ENCODE measurements at regions not wholly inside any gene's neighbourhood (a gene's known extent, or its start where the extent isn't known, plus 50 kb on each side); places are given as distances from the start of the nearest gene placed in this dataset.

GRCh38 chr16:60279061-60279665 lies 1545.0 kb upstream of the GOT2 start:
- Mint-ChIP-seq H3K36me3 (ENCODE audit: low read depth) (no peaks in the 10 kb centered on the region), H3K4me3 (no peak overlapping the region), H3K4me1 (no peaks in the 10 kb centered on the region), H3K27me3 (no peaks in the 10 kb centered on the region), H3K27ac (no peak overlapping the region)
- DNase-seq (no peak), ATAC-seq (no peak)
- peaks cover 4% of the 10 kb centered on the region for H3K9me3 ChIP-seq (ENCODE audit: control insufficient read depth, low read length, poor library complexity, severe bottlenecking)

GRCh38 chr16:60274431-60275019 lies 1540.4 kb upstream of the GOT2 start:
- no peaks in the 10 kb centered on the region for H3K36me3 Mint-ChIP-seq (ENCODE audit: low read depth)
- no peak for ATAC-seq
- no peaks in the 10 kb centered on the region for H3K4me1 Mint-ChIP-seq
- no peak overlapping the region for H3K4me3 Mint-ChIP-seq
- DNase-seq = no peak
- no peaks in the 10 kb centered on the region for H3K9me3 ChIP-seq (ENCODE audit: control insufficient read depth, low read length, poor library complexity, severe bottlenecking)
- no peaks in the 10 kb centered on the region for H3K27me3 Mint-ChIP-seq
- no peak overlapping the region for H3K27ac Mint-ChIP-seq

GRCh38 chr16:60271781-60272180 lies 1537.7 kb upstream of the GOT2 start:
- Mint-ChIP-seq H3K36me3 (ENCODE audit: low read depth) (no peaks in the 10 kb centered on the region), H3K4me3 (no peak overlapping the region)
- no peak for ATAC-seq

GRCh38 chr16:60271025-60271771 lies 1537.1 kb upstream of the GOT2 start:
- no peaks in the 10 kb centered on the region for H3K9me3 ChIP-seq (ENCODE audit: control insufficient read depth, low read length, poor library complexity, severe bottlenecking)
- Mint-ChIP-seq H3K4me1 (no peaks in the 10 kb centered on the region), H3K36me3 (ENCODE audit: low read depth) (no peaks in the 10 kb centered on the region), H3K4me3 (no peak overlapping the region), H3K27me3 (no peaks in the 10 kb centered on the region), H3K27ac (no peak overlapping the region)
- DNase-seq (no peak), ATAC-seq (no peak)

More at GRCh38 chr16:60271781-60272180, 1537.7 kb upstream of the GOT2 start:
- no peaks in the 10 kb centered on the region for H3K9me3 ChIP-seq (ENCODE audit: control insufficient read depth, low read length, poor library complexity, severe bottlenecking)
- Mint-ChIP-seq H3K4me1 (no peaks in the 10 kb centered on the region), H3K27ac (no peak overlapping the region), H3K27me3 (no peaks in the 10 kb centered on the region)
- DNase-seq = no peak

GRCh38 chr16:60261425-60261824 lies 1527.3 kb upstream of the GOT2 start:
- no peak overlapping the region for H3K4me3 Mint-ChIP-seq
- no peak for ATAC-seq
- no peaks in the 10 kb centered on the region for H3K36me3 Mint-ChIP-seq (ENCODE audit: low read depth)
- no peak for DNase-seq
- no peaks in the 10 kb centered on the region for H3K4me1 Mint-ChIP-seq
- H3K27me3 Mint-ChIP-seq = no peaks in the 10 kb centered on the region
- no peak overlapping the region for H3K27ac Mint-ChIP-seq
- peaks cover 4% of the 10 kb centered on the region for H3K9me3 ChIP-seq (ENCODE audit: control insufficient read depth, low read length, poor library complexity, severe bottlenecking)

- peaks cover 3% of the 10 kb centered on the region for H3K9me3 ChIP-seq (ENCODE audit: control insufficient read depth, low read length, poor library complexity, severe bottlenecking)
- H3K4me3 Mint-ChIP-seq = no peak overlapping the region
- no peaks in the 10 kb centered on the region for H3K36me3 Mint-ChIP-seq (ENCODE audit: low read depth)
- no peak for ATAC-seq
- DNase-seq = no peak
- H3K4me1 Mint-ChIP-seq = no peaks in the 10 kb centered on the region
- no peak overlapping the region for H3K27ac Mint-ChIP-seq
- no peaks in the 10 kb centered on the region for H3K27me3 Mint-ChIP-seq
Observed at GRCh38 chr16:60259956-60260355, 1525.8 kb upstream of the GOT2 start.

- Mint-ChIP-seq H3K4me1 (no peaks in the 10 kb centered on the region), H3K4me3 (no peak overlapping the region), H3K27ac (no peak overlapping the region)
Observed at GRCh38 chr16:60246086-60246485, 1512.0 kb upstream of the GOT2 start.

GRCh38 chr16:60241671-60242070 lies 1507.6 kb upstream of the GOT2 start:
- Mint-ChIP-seq H3K4me3 (no peak overlapping the region), H3K27me3 (no peaks in the 10 kb centered on the region), H3K27ac (no peak overlapping the region), H3K4me1 (no peaks in the 10 kb centered on the region), H3K36me3 (ENCODE audit: low read depth) (no peaks in the 10 kb centered on the region)
- H3K9me3 ChIP-seq (ENCODE audit: control insufficient read depth, low read length, poor library complexity, severe bottlenecking) = no peaks in the 10 kb centered on the region
- DNase-seq (no peak), ATAC-seq (no peak)

More at GRCh38 chr16:60246086-60246485, 1512.0 kb upstream of the GOT2 start:
- ATAC-seq (no peak), DNase-seq (no peak)
- H3K9me3 ChIP-seq (ENCODE audit: control insufficient read depth, low read length, poor library complexity, severe bottlenecking) = no peaks in the 10 kb centered on the region
- no peaks in the 10 kb centered on the region for H3K27me3 Mint-ChIP-seq
- H3K36me3 Mint-ChIP-seq (ENCODE audit: low read depth) = no peaks in the 10 kb centered on the region

- DNase-seq = no peak
- no peaks in the 10 kb centered on the region for H3K27me3 Mint-ChIP-seq
- H3K36me3 Mint-ChIP-seq (ENCODE audit: low read depth) = no peaks in the 10 kb centered on the region
- no peak overlapping the region for H3K4me3 Mint-ChIP-seq
- no peak overlapping the region for H3K27ac Mint-ChIP-seq
- no peaks in the 10 kb centered on the region for H3K4me1 Mint-ChIP-seq
- no peak for ATAC-seq
- no peaks in the 10 kb centered on the region for H3K9me3 ChIP-seq (ENCODE audit: control insufficient read depth, low read length, poor library complexity, severe bottlenecking)
Observed at GRCh38 chr16:60230666-60231065, 1496.5 kb upstream of the GOT2 start.

- no peaks in the 10 kb centered on the region for H3K27me3 Mint-ChIP-seq
- no peaks in the 10 kb centered on the region for H3K36me3 Mint-ChIP-seq (ENCODE audit: low read depth)
- H3K9me3 ChIP-seq (ENCODE audit: control insufficient read depth, low read length, poor library complexity, severe bottlenecking) = no peaks in the 10 kb centered on the region
- ATAC-seq = no peak
- DNase-seq = no peak
- no peaks in the 10 kb centered on the region for H3K4me1 Mint-ChIP-seq
- H3K4me3 Mint-ChIP-seq = no peak overlapping the region
- H3K27ac Mint-ChIP-seq = no peak overlapping the region
Observed at GRCh38 chr16:60225541-60225940, 1491.4 kb upstream of the GOT2 start.

- Mint-ChIP-seq H3K4me1 (no peaks in the 10 kb centered on the region), H3K27me3 (no peaks in the 10 kb centered on the region), H3K36me3 (ENCODE audit: low read depth) (no peaks in the 10 kb centered on the region)
Observed at GRCh38 chr16:60217787-60218186, 1483.7 kb upstream of the GOT2 start.

GRCh38 chr16:60214311-60214710 lies 1480.2 kb upstream of the GOT2 start:
- no peak for ATAC-seq
- DNase-seq = no peak
- Mint-ChIP-seq H3K27me3 (no peaks in the 10 kb centered on the region), H3K4me3 (no peak overlapping the region), H3K4me1 (no peaks in the 10 kb centered on the region), H3K27ac (no peak overlapping the region), H3K36me3 (ENCODE audit: low read depth) (no peaks in the 10 kb centered on the region)
- H3K9me3 ChIP-seq (ENCODE audit: control insufficient read depth, low read length, poor library complexity, severe bottlenecking) = no peaks in the 10 kb centered on the region

More at GRCh38 chr16:60217787-60218186, 1483.7 kb upstream of the GOT2 start:
- ATAC-seq = no peak
- no peaks in the 10 kb centered on the region for H3K9me3 ChIP-seq (ENCODE audit: control insufficient read depth, low read length, poor library complexity, severe bottlenecking)
- no peak overlapping the region for H3K4me3 Mint-ChIP-seq
- DNase-seq = no peak
- no peak overlapping the region for H3K27ac Mint-ChIP-seq

GRCh38 chr16:60206516-60206915 lies 1472.4 kb upstream of the GOT2 start:
- ATAC-seq (no peak), DNase-seq (no peak)
- no peaks in the 10 kb centered on the region for H3K27me3 Mint-ChIP-seq
- no peaks in the 10 kb centered on the region for H3K36me3 Mint-ChIP-seq (ENCODE audit: low read depth)
- H3K4me1 Mint-ChIP-seq = no peaks in the 10 kb centered on the region
- no peak overlapping the region for H3K27ac Mint-ChIP-seq
- H3K9me3 ChIP-seq (ENCODE audit: control insufficient read depth, low read length, poor library complexity, severe bottlenecking) = no peaks in the 10 kb centered on the region
- no peak overlapping the region for H3K4me3 Mint-ChIP-seq

- H3K36me3 Mint-ChIP-seq (ENCODE audit: low read depth) = no peaks in the 10 kb centered on the region
- ATAC-seq (no peak), DNase-seq (no peak)
- H3K9me3 ChIP-seq (ENCODE audit: control insufficient read depth, low read length, poor library complexity, severe bottlenecking) = no peaks in the 10 kb centered on the region
- no peaks in the 10 kb centered on the region for H3K27me3 Mint-ChIP-seq
- H3K4me3 Mint-ChIP-seq = no peak overlapping the region
- H3K27ac Mint-ChIP-seq = no peak overlapping the region
- no peaks in the 10 kb centered on the region for H3K4me1 Mint-ChIP-seq
Observed at GRCh38 chr16:60204181-60204580, 1470.1 kb upstream of the GOT2 start.

All from T-helper 17 cell (primary cell).